ENCODE measurements at regions not wholly inside any gene's neighbourhood (a gene's known extent, or its start where the extent isn't known, plus 50 kb on each side); places are given as distances from the start of the nearest gene placed in this dataset.

- no peaks in the 10 kb centered on the region for H3K36me3 Mint-ChIP-seq
- no peaks in the 10 kb centered on the region for H3K27me3 ChIP-seq (ENCODE audit: control insufficient read depth in 2 of 2, insufficient read depth in 2 of 2, low read length in 2 of 2)
- no peaks in the 10 kb centered on the region for H3K4me1 Mint-ChIP-seq
- no peaks in the 10 kb centered on the region for H3K4me1 ChIP-seq (ENCODE audit: control insufficient read depth in 1 of 2, insufficient read depth in 2 of 2, low read length in 2 of 2)
- H3K79me2 ChIP-seq (ENCODE audit: insufficient read depth, low read length) = no peaks in the 10 kb centered on the region
- H3K27ac Mint-ChIP-seq = no peak overlapping the region
- H3K4me3 Mint-ChIP-seq = no peak overlapping the region
- TF ChIP-seq CTCF (IDR thresholded peaks at IDR 0.05) = no peak
- no peaks in the 10 kb centered on the region for H3K36me3 ChIP-seq (replicated peaks in 1 of 2; ENCODE audit: control insufficient read depth in 1 of 2, insufficient read depth in 2 of 2, low read length in 2 of 2)
- no peaks in the 10 kb centered on the region for H3K9me3 Mint-ChIP-seq
- H3K9me3 ChIP-seq (replicated peaks in 1 of 2; ENCODE audit: control insufficient read depth in 1 of 2, insufficient read depth in 1 of 2, low read length in 2 of 2) = no peaks in the 10 kb centered on the region
- no peak overlapping the region for H2AFZ ChIP-seq (ENCODE audit: insufficient read depth, low read depth, low read length, poor library complexity, severe bottlenecking)
- no peak overlapping the region for H3K4me2 ChIP-seq (replicated peaks; ENCODE audit: extremely low read depth, low read length, poor library complexity, severe bottlenecking)
- H4K20me1 ChIP-seq (ENCODE audit: insufficient read depth, low read length) = no peaks in the 10 kb centered on the region
- DNase-seq = no peak
- H3K27ac ChIP-seq (ENCODE audit: low read depth in 1 of 2, low read length in 2 of 2) = no peak overlapping the region
- no peak overlapping the region for H3K9ac ChIP-seq (ENCODE audit: insufficient read depth, low read length, poor library complexity, severe bottlenecking)
- H3K4me3 ChIP-seq (replicated peaks in 1 of 3; ENCODE audit: low read depth in 2 of 3, low read length in 3 of 3) = no peak overlapping the region
- intact Hi-C loops (cut with micrococcal nuclease) = no loop called here
- H3K27me3 Mint-ChIP-seq (ENCODE audit: low read depth in 3 of 3) = peaks cover 0 to 2% (median 2%) of the 10 kb centered on the region in 3 donors
These were observed 388.3 kb upstream of the DDHD1 start for GRCh38 chr14:53541411-53541810.

DNA sequence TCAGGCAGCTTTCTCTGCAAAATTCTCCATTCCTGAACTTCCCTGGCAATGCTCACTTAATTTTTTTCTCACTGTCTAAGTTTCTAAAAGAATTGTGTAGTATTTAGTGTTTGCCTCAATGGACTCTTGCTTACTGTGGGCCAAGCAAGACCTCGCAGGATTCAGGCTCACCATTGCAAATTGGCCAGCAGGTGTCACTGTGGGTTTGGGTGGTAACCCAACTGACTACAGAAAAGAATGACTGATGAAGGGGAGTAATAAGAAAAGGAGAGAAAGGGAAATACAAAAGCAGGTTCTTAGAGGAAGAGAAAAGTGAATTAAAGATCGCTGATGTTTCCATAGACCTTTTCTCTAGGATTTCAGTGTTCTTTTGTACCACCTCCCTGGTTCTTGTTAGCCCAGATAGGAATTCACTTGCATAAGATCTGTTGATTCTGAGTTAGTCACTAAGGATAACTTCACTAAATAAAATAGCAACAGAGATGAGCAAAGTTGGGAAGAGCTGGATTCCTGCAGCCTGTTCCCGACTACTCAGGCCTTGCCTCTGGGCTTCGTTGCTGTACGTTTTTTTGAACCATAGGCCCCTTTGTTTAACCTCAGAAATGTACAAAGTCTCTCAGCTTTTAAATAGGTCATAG lies 386.5 kb upstream of the DDHD1 start:
- H3K27me3 ChIP-seq (ENCODE audit: control insufficient read depth in 2 of 2, insufficient read depth in 2 of 2, low read length in 2 of 2) = no peaks in the 10 kb centered on the region
- H3K27ac ChIP-seq (ENCODE audit: low read depth in 1 of 2, low read length in 2 of 2) = no peak overlapping the region
- H3K27me3 Mint-ChIP-seq (ENCODE audit: low read depth in 3 of 3) = peaks cover 0 to 3% (median 2%) of the 10 kb centered on the region in 3 donors
- H3K79me2 ChIP-seq (ENCODE audit: insufficient read depth, low read length) = no peaks in the 10 kb centered on the region
- no peak overlapping the region for H3K4me3 Mint-ChIP-seq
- intact Hi-C loops (cut with micrococcal nuclease) = loop anchor here in 1 of 2 donors (5.0 kb wide), 1 partner anchor 808 kb away; no protein-coding TSS in a partner anchor
- TF ChIP-seq CTCF (IDR thresholded peaks at IDR 0.05) = peak; percentile 35
- H3K36me3 Mint-ChIP-seq = no peaks in the 10 kb centered on the region
- H4K20me1 ChIP-seq (ENCODE audit: insufficient read depth, low read length) = no peaks in the 10 kb centered on the region
- H2AFZ ChIP-seq (ENCODE audit: insufficient read depth, low read depth, low read length, poor library complexity, severe bottlenecking) = no peak overlapping the region
- no peak overlapping the region for H3K4me2 ChIP-seq (replicated peaks; ENCODE audit: extremely low read depth, low read length, poor library complexity, severe bottlenecking)
- 47% methylated on average over 5 of the region's 5 CpGs for WGBS (ENCODE audit: insufficient coverage)
- no peaks in the 10 kb centered on the region for H3K4me1 ChIP-seq (ENCODE audit: control insufficient read depth in 1 of 2, insufficient read depth in 2 of 2, low read length in 2 of 2)
- no peak overlapping the region for H3K9ac ChIP-seq (ENCODE audit: insufficient read depth, low read length, poor library complexity, severe bottlenecking)
- no peak for DNase-seq
- H3K4me1 Mint-ChIP-seq = no peaks in the 10 kb centered on the region
- no peaks in the 10 kb centered on the region for H3K9me3 Mint-ChIP-seq
- no peaks in the 10 kb centered on the region for H3K9me3 ChIP-seq (replicated peaks in 1 of 2; ENCODE audit: control insufficient read depth in 1 of 2, insufficient read depth in 1 of 2, low read length in 2 of 2)
- H3K27ac Mint-ChIP-seq = peak overlapping the region in 1 of 7 donors; percentile 52
- no peaks in the 10 kb centered on the region for H3K36me3 ChIP-seq (replicated peaks in 1 of 2; ENCODE audit: control insufficient read depth in 1 of 2, insufficient read depth in 2 of 2, low read length in 2 of 2)
- H3K4me3 ChIP-seq (replicated peaks in 1 of 3; ENCODE audit: low read depth in 2 of 3, low read length in 3 of 3) = no peak overlapping the region

Data from CD14-positive monocyte (primary cell).